ENCODE measurements at regions not wholly inside any gene's neighbourhood (a gene's known extent, or its start where the extent isn't known, plus 50 kb on each side); places are given as distances from the start of the nearest gene placed in this dataset.

- Histone ChIP-seq H3K27ac (no peak overlapping the region), H3K4me3 (no peak overlapping the region), H3K36me3 (replicated peaks in 1 of 2) (no peaks in the 10 kb centered on the region), H3K4me1 (replicated peaks in 1 of 2) (no peaks in the 10 kb centered on the region), H3K9me3 (replicated peaks in 1 of 3) (no peaks in the 10 kb centered on the region), H3K27me3 (no peaks in the 10 kb centered on the region)
- TF ChIP-seq CTCF (IDR thresholded peaks at IDR 0.05) (no peak), POLR2A (IDR thresholded peaks at IDR 0.05) (no peak)
- 87 to 98% (median 89%) methylated on average over 2 of the region's 2 CpGs for WGBS, 4 donors
- no peak for DNase-seq
- intact Hi-C loops (cut with DNase I) = no loop called here
Observed at GRCh38 chr2:228378233-228378632, 196.7 kb upstream of the SPHKAP start.

GRCh38 chr2:228377533-228377932, 196.0 kb upstream of the SPHKAP start:
- Histone ChIP-seq H3K27ac (no peak overlapping the region), H3K9me3 (replicated peaks in 1 of 3) (no peaks in the 10 kb centered on the region), H3K27me3 (no peaks in the 10 kb centered on the region), H3K4me3 (no peak overlapping the region), H3K4me1 (replicated peaks in 1 of 2) (no peaks in the 10 kb centered on the region), H3K36me3 (replicated peaks in 1 of 2) (no peaks in the 10 kb centered on the region)
- DNase-seq = no peak
- intact Hi-C loops (cut with DNase I) = no loop called here
- no peak for TF ChIP-seq CTCF (IDR thresholded peaks at IDR 0.05)
- no peak for TF ChIP-seq POLR2A (IDR thresholded peaks at IDR 0.05)
- WGBS, 4 donors = 63 to 66% (median 65%) methylated on average over 6 of the region's 6 CpGs

GRCh38 chr2:228374741-228375140, 193.3 kb upstream of the SPHKAP start:
- 59 to 74% (median 69%) methylated on average over 3 of the region's 3 CpGs for WGBS, 4 donors
- intact Hi-C loops (cut with DNase I) = no loop called here
- no peaks in the 10 kb centered on the region for H3K27me3 ChIP-seq
- H3K9me3 ChIP-seq (replicated peaks in 1 of 3) = no peaks in the 10 kb centered on the region
- no peaks in the 10 kb centered on the region for H3K36me3 ChIP-seq (replicated peaks in 1 of 2)
- no peak for DNase-seq
- no peak for TF ChIP-seq POLR2A (IDR thresholded peaks at IDR 0.05)
- TF ChIP-seq CTCF (IDR thresholded peaks at IDR 0.05) = no peak
- H3K4me3 ChIP-seq = no peak overlapping the region
- H3K4me1 ChIP-seq (replicated peaks in 1 of 2) = no peaks in the 10 kb centered on the region
- H3K27ac ChIP-seq = no peak overlapping the region

GRCh38 chr2:228373191-228373590, 191.7 kb upstream of the SPHKAP start:
- Histone ChIP-seq H3K27me3 (no peaks in the 10 kb centered on the region), H3K27ac (no peak overlapping the region), H3K4me3 (no peak overlapping the region), H3K9me3 (replicated peaks in 1 of 3) (no peaks in the 10 kb centered on the region), H3K4me1 (replicated peaks in 1 of 2) (no peaks in the 10 kb centered on the region), H3K36me3 (replicated peaks in 1 of 2) (no peaks in the 10 kb centered on the region)
- TF ChIP-seq POLR2A (IDR thresholded peaks at IDR 0.05) = no peak
- no peak for TF ChIP-seq CTCF (IDR thresholded peaks at IDR 0.05)
- intact Hi-C loops (cut with DNase I) = no loop called here
- 73 to 77% (median 76%) methylated on average over 2 of the region's 2 CpGs for WGBS, 4 donors
- no peak for DNase-seq
